ENCODE measurements at regions not wholly inside any gene's neighbourhood (a gene's known extent, or its start where the extent isn't known, plus 50 kb on each side); places are given as distances from the start of the nearest gene placed in this dataset.

GRCh38 chr11:105443623-105444022 is 166.2 kb upstream of the GRIA4 start:
- Histone ChIP-seq H3K36me3 (replicated peaks in 1 of 2; ENCODE audit: control extremely low read depth in 1 of 2, control insufficient read depth in 1 of 2, extremely low read depth in 1 of 2, insufficient read depth in 2 of 2, low read length in 1 of 2) (no peaks in the 10 kb centered on the region), H3K9ac (ENCODE audit: low read length) (no peak overlapping the region), H2AFZ (ENCODE audit: insufficient read depth, low read depth, low read length, poor library complexity, severe bottlenecking) (no peak overlapping the region), H3K4me1 (ENCODE audit: control insufficient read depth in 2 of 2, insufficient read depth in 2 of 2, low read length in 2 of 2) (no peaks in the 10 kb centered on the region), H3K79me2 (ENCODE audit: control insufficient read depth, insufficient read depth, low read length) (no peaks in the 10 kb centered on the region), H3K9me3 (ENCODE audit: control extremely low read depth in 1 of 3, control insufficient read depth in 2 of 3, insufficient read depth in 1 of 3, low read length in 2 of 3) (peaks cover 0 to 13% (median 7%) of the 10 kb centered on the region in 3 donors), H4K20me1 (ENCODE audit: control insufficient read depth, insufficient read depth, low read length, poor library complexity, severe bottlenecking) (no peaks in the 10 kb centered on the region), H3K27ac (ENCODE audit: low read length in 2 of 2) (no peak overlapping the region), H3K4me2 (replicated peaks; ENCODE audit: low read depth, low read length, poor library complexity, severe bottlenecking) (no peak overlapping the region), H3K4me3 (ENCODE audit: control extremely low read depth in 1 of 5, extremely low read depth in 1 of 5, insufficient read depth in 1 of 5, low read depth in 2 of 5, low read length in 4 of 5) (no peak overlapping the region), H3K27me3 (replicated peaks in 1 of 4; ENCODE audit: control extremely low read depth in 1 of 4, control insufficient read depth in 3 of 4, insufficient read depth in 4 of 4, low read length in 3 of 4) (no peaks in the 10 kb centered on the region)
- Mint-ChIP-seq H3K4me1 (no peaks in the 10 kb centered on the region), H3K27me3 (no peaks in the 10 kb centered on the region), H3K9me3 (ENCODE audit: insufficient read depth) (peaks cover 6% of the 10 kb centered on the region), H3K4me3 (no peak overlapping the region), H3K27ac (no peak overlapping the region)
- intact Hi-C loops (cut with micrococcal nuclease) = no loop called here
- ChIA-PET CTCF (no interaction called here), POLR2A (no interaction called here)
- ATAC-seq (ENCODE audit: low read depth) (no peak), DNase-seq (no peak)
- TF ChIP-seq CTCF (IDR thresholded peaks at IDR 0.05) (no peak), EZH2 (IDR thresholded peaks at IDR 0.05; ENCODE audit: borderline replicate concordance, insufficient read depth, low read depth, low read length, poor library complexity, severe bottlenecking) (no peak)

- intact Hi-C loops (cut with micrococcal nuclease) = no loop called here
- CTCF ChIA-PET = no interaction called here
- no peak for ATAC-seq (ENCODE audit: low read depth)
Observed at GRCh38 chr11:105432241-105432995, 177.5 kb upstream of the GRIA4 start.

More at GRCh38 chr11:105432241-105432995, 177.5 kb upstream of the GRIA4 start:
- no peak for TF ChIP-seq EZH2 (IDR thresholded peaks at IDR 0.05; ENCODE audit: borderline replicate concordance, insufficient read depth, low read depth, low read length, poor library complexity, severe bottlenecking)
- TF ChIP-seq CTCF (IDR thresholded peaks at IDR 0.05) = no peak
- H3K9me3 ChIP-seq (ENCODE audit: control extremely low read depth in 1 of 3, control insufficient read depth in 2 of 3, insufficient read depth in 1 of 3, low read length in 2 of 3) = no peaks in the 10 kb centered on the region
- no peaks in the 10 kb centered on the region for H3K36me3 ChIP-seq (replicated peaks in 1 of 2; ENCODE audit: control extremely low read depth in 1 of 2, control insufficient read depth in 1 of 2, extremely low read depth in 1 of 2, insufficient read depth in 2 of 2, low read length in 1 of 2)
- Mint-ChIP-seq H3K4me3 (no peak overlapping the region), H3K27me3 (no peaks in the 10 kb centered on the region), H3K9me3 (ENCODE audit: insufficient read depth) (no peaks in the 10 kb centered on the region), H3K4me1 (no peaks in the 10 kb centered on the region), H3K27ac (no peak overlapping the region)
- POLR2A ChIA-PET = no interaction called here
- no peak overlapping the region for H2AFZ ChIP-seq (ENCODE audit: insufficient read depth, low read depth, low read length, poor library complexity, severe bottlenecking)
- WGBS (ENCODE audit: insufficient coverage) = 89% methylated on average over 1 of the region's 3 CpGs
- no peak overlapping the region for H3K4me2 ChIP-seq (replicated peaks; ENCODE audit: low read depth, low read length, poor library complexity, severe bottlenecking)
- no peak for DNase-seq
- no peaks in the 10 kb centered on the region for H4K20me1 ChIP-seq (ENCODE audit: control insufficient read depth, insufficient read depth, low read length, poor library complexity, severe bottlenecking)
- H3K79me2 ChIP-seq (ENCODE audit: control insufficient read depth, insufficient read depth, low read length) = no peaks in the 10 kb centered on the region
- no peak overlapping the region for H3K4me3 ChIP-seq (ENCODE audit: control extremely low read depth in 1 of 5, extremely low read depth in 1 of 5, insufficient read depth in 1 of 5, low read depth in 2 of 5, low read length in 4 of 5)
- H3K27me3 ChIP-seq (replicated peaks in 1 of 4; ENCODE audit: control extremely low read depth in 1 of 4, control insufficient read depth in 3 of 4, insufficient read depth in 4 of 4, low read length in 3 of 4) = no peaks in the 10 kb centered on the region
- no peaks in the 10 kb centered on the region for H3K4me1 ChIP-seq (ENCODE audit: control insufficient read depth in 2 of 2, insufficient read depth in 2 of 2, low read length in 2 of 2)
- no peak overlapping the region for H3K9ac ChIP-seq (ENCODE audit: low read length)
- no peak overlapping the region for H3K27ac ChIP-seq (ENCODE audit: low read length in 2 of 2)

All from B cell (primary cell).